ENCODE measurements at regions not wholly inside any gene's neighbourhood (a gene's known extent, or its start where the extent isn't known, plus 50 kb on each side); places are given as distances from the start of the nearest gene placed in this dataset.
"Not testable (repeated sequence)": the region's sequence is repeated elsewhere in the genome, so short reads cannot be mapped to it uniquely, and the experiment has no call there.

DNA sequence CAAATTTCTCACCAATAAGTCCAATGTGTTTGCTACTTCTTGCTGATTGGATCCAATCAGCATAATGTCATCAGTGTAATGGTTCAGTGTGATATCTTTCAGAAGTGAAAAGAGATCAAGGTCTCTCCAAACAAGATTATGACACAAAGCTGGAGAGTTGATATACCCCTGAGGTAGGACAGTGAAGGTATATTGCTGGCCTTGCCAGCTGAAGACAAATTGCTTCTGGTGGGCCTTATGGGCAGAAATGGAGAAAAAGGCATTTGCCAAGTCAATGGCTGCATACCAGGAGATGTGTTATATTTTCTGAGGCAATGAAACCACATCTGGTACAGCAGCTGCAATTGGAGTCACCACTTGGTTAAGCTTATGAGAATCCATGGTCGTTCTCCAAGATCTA lies 131.7 kb upstream of the PCBD1 start:
- not testable (repeated sequence) for DNase-seq (ENCODE audit: low read depth in 2 of 3, low spot score in 1 of 3)

DNA sequence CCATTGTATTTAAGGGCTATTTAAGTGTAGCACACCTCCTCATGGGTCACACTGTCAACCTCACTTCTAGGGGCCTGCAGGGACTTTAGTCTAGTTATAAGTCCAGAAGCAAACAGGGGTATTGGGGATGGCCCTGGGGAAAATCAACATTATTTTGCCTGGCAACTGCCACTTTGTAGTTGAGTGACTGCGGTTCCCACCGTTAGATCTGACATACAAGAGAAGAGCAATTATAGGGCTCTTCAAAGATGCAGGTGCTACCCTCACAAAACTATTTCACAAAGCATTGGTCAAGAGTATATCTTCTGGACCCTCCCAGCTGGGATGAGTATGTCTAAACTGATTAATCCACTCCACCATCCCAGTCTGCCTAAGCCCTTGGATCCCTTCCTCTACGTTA lies 133.0 kb upstream of the PCBD1 start:
- DNase-seq (ENCODE audit: low read depth in 2 of 3, low spot score in 1 of 3), result no peak

DNA sequence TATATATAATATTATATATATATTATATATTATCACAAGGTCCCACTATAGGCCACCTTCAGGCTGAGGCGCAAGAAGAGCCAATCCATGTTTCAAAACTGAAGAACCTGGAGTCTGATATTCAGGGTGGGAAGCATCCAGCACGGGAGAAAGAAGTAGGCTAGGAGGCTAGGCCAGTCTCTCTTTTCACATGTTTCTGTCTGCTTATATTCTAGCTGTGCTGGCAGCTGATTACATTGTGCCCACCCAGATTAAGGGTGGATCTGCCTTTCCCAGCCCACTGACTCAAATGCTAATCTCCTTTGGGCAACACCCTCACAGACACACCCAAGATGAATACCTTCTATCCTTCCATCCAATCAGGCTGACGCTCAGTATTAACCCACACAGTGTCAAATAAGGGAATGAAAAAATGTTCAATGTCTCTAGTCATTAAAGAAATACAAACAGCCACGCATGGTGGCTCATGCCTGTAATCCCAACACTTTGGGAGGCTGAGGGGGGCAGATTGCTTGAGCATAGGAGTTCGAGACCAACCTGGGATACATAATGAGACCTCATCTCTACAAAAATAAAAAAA lies 135.4 kb upstream of the PCBD1 start:
- DNase-seq (ENCODE audit: low read depth in 2 of 3, low spot score in 1 of 3), result no peak

DNA sequence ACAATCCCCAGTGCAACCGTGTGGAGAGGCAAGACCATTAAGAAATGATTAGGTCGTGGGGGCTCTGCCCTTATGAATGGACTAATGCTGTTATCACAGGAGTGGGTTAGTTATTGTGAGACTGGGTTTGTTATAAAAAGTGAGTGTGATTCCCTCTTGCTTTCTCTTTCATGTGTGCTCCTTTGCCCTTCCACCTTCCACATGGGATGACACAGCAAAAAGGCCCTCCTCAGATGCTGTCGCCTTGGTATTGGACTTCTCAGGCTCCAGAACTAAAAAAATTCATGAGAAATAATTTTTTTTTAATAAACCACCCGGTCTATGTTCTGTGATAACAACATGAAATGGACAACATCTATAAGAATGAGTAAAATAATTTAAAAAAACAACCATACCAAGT lies 136.1 kb upstream of the PCBD1 start:
- DNase-seq (ENCODE audit: low read depth in 2 of 3, low spot score in 1 of 3), result no peak

DNA sequence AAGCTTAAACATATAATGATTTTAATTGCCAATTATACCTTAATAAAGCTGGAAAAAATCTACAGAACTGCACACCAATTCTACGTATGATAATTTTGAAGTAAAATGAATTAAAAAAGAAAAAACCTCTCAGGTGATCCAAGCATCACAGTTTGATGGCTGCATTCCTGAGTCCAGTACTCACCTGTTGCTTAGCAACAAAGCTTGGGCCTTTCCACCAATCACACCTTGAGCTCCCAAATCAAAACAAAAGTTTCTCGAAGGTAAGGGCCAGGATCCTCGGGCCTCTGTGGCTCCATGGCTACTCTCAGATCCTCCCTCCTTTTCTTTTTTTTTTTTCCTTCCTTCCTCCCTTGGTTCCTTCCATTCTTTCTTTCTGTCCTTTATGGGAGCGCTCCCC lies 137.2 kb upstream of the PCBD1 start:
- DNase-seq (ENCODE audit: low read depth in 2 of 3, low spot score in 1 of 3), result no peak

DNA sequence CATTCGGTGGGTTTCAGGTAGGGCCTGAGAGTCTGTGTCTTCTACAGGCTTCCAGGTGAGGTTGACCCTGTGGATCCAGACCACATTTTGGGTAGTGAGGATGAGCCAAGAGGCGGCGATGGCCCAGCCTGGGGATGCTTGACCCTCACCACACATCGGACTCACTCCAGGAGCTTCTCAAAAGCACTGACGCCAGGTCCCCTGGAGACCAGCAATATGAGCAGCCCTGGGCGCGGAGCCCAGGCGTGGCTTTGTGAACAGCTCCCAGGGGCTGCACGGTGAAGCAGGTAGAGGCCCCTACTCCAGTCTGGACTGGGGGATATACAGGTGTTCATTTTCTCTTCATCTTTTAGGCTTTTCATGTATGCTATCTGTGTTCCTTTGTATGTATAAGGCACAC lies 139.7 kb upstream of the PCBD1 start:
- DNase-seq (ENCODE audit: low read depth in 2 of 3, low spot score in 1 of 3), result no peak

DNA sequence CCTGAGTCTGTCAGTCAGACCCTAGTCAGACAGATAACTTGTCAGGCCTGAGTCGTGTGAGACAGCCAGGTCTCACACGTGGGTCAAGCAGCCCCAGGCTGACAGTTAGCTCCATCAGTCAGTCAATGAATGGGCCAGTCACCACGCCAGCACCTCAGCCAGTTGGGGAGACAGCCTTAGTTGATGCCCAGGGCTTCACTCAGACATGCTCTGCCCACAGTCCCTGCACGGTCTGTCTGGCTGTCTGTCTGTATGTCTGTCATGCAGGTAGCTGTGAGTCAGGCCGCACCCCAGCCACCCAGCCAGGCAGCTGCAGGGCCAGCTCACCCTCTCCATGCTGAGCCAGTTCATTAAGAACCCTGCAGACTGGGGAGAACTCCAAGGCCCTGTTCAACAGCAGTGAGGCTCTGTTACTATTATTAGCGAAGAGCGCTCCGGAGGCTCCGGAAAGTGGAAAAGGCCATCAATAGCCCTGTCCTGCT lies 141.1 kb upstream of the PCBD1 start:
- no peak for DNase-seq (ENCODE audit: low read depth in 2 of 3, low spot score in 1 of 3)

DNA sequence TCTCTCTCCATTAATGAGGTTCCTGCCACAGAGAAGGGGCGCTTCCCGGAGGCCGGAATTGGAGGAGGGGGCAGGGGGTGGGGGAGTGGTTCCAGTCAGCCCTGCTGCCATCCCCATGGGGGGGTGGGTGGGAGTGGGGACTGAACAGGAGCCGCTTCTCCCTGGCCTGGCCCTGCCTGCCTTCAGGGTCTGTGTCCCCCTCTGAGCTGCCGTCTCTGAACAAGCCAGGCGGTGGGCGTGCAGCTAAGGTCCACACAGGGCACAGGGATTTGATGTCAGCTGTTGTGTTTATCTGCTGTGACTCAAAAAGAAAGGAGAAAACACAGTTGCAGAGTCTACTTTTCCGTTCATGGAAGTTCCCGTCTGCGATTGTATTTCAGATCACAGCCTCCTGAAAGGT lies 141.5 kb upstream of the PCBD1 start:
- no peak for DNase-seq (ENCODE audit: low read depth in 2 of 3, low spot score in 1 of 3)

DNA sequence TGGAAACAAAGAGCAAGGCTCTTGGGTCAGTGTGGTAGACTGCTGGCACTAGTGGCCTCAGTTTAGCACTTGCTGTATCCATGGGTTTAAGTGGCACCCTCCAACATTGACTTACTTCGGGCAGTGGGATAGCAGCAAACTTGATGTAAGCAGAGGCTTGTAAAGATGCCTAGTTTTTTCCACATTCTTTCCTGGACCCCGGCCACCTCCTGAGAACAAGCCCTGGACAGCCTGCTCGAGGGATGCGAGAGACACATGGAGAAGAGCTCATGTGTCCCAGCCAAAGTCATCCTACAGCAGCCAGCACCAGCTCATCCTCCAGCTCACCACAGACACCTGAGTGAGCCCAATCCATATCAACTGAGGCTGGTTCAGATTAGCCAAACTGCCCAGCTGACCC lies 142.7 kb upstream of the PCBD1 start:
- DNase-seq (ENCODE audit: low read depth in 2 of 3, low spot score in 1 of 3), result no peak

DNA sequence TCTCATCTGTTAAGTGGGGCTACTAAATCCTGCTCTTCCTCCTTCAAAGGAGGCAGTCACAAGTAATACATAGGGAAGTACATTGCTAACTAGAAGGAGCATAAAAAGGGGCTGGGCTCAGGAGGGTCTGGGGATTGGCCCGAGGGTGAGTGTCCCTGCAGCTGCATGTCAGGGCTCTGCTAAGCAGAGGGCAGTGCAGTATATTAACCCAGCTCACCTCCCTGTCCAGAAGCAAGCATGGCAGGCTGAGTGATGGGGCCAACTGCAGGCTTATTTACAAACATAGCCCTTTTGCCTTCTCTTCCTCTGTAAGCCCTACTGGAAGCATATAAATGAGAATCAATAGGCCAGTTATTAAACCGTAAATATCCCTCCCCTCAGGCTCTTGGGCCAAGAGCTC lies 143.2 kb upstream of the PCBD1 start:
- no peak for DNase-seq (ENCODE audit: low read depth in 2 of 3, low spot score in 1 of 3)

DNA sequence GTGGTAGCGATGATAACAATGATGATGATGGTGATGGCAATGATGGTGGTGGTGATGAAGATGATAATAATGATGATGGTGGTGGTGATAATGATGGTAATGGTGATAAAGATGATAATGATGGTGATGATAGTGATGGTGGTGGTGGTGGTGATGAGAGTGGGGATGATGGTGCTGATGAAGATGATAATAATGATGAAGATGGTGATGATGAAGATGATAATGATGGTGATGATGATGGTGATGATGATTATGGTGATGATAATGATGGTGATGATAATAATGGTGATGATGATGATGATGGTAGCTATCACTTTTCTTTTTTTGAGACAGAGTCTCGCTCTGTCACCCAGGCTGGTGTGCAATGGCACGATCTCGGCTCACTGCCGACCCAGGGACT lies 144.5 kb upstream of the PCBD1 start:
- DNase-seq (ENCODE audit: low read depth in 2 of 3, low spot score in 1 of 3), result no peak

DNA sequence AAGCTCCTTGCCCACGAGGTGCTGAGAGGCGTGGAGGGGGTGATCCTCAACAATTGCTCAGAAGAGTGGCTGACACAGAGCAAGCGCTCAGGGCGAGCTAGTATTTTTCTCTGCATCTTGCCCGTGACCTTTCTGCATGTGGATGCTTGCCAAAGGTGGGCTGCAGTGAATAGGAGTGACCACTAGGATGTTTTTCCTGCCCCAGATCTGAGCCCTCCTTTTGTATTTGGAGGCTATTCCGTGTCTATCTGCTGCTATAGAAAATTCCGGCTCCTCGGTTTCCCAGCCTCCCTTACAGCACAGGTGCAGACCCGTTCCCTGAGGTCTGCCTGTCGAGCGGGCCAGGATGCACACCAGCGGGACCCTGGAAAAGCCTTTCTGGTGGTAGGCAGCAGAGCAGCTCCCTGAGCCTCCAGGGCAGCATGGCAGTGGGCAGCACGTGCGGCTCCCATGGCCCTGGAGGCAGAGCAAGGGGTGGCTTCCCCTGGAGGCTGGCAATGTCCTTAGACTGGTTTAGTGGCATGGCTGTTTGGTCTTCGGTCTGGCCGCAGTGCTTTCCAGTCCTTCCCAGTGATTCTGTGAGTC lies 145.1 kb upstream of the PCBD1 start:
- DNase-seq (ENCODE audit: low read depth in 2 of 3, low spot score in 1 of 3), result no peak

DNA sequence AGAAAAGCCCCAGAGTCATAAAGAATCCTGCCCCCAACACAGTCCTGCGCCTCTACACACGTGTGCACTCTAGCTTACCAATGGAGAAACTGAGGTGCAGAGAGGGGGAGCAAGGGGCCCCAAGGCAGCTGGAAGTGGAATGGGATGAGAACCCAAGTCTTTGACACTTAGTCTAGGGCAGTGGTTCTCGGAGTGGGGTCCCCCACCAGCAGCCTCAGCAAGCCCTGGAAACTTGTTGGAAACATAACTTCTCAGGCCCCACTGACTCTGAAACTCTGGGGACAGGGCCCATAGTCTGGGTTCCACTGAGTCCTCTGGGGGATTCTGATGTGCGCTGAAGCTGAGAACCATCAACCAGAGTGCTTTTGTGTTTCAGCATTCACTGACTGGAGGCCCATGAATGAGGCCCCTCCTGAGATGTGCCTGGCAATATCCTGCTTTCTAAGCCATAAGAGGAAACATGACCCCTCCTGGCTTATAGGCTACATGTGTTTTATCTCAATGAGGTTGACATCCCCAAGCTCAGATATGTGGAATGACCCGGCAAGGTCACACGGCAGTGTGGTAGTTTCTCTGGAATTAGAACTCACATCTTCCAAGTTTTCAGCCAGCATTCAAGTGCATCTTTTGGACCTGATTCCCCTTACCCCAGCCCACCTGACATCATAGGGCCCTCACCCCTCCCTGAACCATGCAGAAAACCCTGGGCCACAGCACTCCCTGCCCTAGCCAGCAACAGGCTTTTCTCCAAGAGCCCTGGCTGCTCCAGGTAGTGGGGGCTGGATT lies 147.3 kb upstream of the PCBD1 start:
- no peak for DNase-seq (ENCODE audit: low read depth in 2 of 3, low spot score in 1 of 3)

DNA sequence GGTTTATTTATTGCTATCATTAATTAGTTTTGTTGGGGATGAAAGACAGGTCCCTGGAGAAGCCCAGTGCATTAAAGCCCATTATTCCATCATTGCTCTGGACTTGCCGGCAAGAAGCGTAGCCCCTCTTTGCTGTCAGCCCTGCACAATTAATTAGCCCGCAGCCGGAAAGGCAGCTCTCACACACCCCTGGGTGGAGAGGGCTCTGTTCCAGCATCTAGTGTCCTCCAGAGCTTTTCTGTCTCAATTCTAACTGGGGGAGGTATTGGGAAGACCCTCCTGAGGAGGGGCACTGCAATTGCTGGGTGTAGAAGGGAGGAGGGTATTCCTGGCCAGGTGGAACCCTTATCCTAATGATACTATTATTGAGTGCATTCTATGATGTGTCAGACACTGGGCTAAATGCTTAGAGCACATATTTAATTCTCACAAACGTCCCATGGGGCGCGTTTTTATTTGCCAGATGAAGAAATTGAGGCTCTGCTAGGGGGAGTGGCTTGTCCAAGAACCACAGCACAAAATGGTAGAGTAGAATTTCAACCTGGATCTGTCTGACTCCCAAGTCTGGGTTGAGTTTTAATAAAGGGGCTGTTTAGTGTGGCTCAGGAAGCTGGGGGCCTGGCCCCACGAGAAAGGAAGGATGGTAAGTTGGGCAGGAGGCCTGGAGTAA lies 148.1 kb upstream of the PCBD1 start:
- no peak for DNase-seq (ENCODE audit: low read depth in 2 of 3, low spot score in 1 of 3)

DNA sequence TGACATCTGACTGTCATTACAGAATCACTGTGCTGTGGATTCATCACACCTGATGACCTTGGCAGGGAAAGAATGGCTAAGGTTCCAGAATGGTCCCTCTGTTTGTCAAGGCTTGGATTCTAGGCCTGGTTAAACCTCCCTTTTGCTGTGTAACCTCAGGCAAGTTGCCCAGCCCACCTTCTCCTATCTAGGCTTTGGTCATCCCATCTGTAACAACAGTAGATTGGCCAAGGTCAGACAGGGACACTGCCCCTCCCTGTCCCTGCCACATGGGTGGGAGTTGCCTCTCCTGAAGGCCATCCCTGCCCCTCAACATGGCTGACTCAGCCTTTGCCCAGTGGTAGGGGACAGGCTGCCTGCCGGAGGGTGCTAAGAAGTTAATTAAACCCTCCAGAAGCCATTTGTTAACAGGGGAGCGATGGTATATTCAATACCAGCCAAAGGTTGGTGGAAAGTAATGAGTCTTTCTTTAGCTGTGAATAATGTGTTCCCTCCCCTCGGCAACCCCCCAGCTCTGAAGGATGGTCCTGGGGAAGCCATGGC lies 149.8 kb upstream of the PCBD1 start:
- no peak for DNase-seq (ENCODE audit: low read depth in 2 of 3, low spot score in 1 of 3)

DNA sequence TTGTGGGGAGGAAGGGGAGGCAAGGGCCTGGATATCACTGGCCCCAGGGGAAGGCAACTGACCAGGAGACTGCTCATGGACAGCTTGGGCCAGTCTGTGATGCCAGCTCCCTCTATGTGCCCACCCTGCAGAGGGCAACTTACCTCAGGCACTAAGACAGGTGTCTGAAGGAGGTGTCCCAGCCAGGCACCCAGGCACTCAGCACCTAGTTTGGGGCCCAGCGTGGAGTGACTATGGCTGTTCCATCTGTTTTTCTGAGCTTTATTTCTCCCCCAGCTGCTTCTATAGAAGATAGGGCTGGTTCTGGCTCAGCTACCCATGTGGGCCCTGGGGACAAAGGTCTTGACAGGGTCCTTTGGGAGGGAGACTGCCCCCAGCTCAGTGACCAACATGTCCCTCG lies 150.6 kb upstream of the PCBD1 start:
- DNase-seq (ENCODE audit: low read depth in 2 of 3, low spot score in 1 of 3), result no peak

DNA sequence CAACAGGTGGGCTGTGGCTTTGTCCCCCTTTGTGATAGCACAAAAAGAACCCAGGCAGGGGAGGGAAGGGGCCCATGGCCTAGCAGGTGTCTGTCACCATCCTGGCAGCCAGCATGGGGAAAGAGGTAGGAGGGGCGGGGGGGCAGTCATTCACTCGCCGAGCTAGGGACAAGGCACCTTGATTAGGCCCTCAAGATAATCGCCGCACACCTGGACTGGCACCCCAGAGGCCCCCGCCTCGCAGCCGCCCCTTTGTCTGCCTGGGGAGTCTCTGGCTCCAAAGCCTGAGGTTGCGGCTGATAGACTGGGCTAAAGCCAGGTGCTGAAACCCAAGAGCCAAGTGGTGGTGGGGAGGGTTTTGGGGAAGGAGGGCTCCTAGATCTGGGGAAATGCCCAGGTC lies 151.2 kb upstream of the PCBD1 start:
- no peak for DNase-seq (ENCODE audit: low read depth in 2 of 3, low spot score in 1 of 3)

DNA sequence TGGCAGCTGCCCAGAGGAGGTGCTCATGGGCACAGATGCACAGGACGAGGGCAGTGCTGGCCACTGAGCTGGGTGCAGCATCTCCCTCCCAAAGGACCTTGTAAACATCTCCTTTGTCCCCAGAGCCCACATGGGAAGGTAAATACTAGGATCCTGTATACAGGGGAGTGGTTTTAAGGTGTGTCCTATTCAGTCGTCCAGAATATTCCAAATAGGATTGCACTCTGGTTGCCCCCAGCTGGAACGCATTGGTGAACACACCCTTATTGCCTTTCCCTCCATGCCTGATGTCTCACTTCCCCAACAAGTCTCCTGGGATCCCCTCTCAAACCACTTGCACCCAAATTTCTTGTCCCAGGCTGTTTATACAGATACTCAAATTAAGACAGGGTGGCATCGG lies 152.0 kb upstream of the PCBD1 start:
- DNase-seq (ENCODE audit: low read depth in 2 of 3, low spot score in 1 of 3), result no peak

DNA sequence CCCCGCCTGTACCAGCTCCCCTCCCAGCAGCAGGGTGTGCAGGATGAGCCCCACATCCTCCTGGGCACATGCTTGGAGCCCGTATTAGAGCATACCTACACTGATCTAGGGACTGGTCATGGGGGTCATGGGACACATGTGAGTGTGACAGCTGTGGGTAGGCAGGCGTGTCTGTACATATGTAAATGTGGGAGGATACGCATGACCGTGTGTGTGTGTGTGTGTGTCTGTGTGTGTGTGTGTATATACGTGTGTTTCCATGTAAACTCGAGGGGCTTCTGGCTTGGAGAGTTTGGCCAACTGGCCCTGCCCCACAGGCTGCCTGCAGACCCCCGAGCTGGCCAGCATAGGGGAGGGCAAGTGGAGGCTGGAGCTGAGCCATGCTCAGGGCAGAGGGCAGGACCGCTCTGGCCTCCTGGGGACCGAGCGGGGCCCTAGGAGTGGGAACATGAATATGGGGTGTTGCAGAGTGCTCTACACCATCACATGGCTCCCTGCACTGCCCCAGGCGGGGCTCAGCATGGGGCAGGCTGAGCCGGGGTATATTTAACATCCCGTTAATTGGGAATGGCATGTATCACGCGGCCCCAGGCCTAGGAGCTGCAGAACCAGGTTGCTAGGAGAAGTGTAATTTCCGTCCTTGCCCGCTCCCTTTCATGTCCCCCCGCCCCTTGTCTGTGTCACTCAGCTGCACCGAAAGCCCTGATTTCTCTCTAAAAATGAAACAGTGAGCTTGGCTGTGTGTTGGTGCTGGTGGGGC lies 152.7 kb upstream of the PCBD1 start:
- no peak for DNase-seq (ENCODE audit: low read depth in 2 of 3, low spot score in 1 of 3)

DNA sequence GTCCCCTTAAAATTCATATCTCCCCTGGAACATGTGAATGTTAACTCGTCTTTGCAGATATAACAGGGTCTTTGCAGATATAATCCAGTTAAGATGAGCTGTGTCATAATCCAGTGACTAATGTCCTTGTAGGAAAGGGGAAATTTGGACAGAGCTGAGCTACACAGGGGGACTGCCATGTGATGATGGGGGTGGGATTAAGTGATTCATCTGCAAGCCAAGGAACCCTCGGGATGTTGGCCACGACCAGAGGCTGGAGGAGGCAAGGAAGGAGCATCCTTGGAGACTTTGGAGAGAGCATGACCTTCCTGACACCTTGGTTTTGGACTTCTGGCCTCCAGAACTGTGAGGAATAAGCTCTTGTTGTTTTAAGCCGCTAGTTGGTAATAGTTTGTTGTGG lies 153.9 kb upstream of the PCBD1 start:
- no peak for DNase-seq (ENCODE audit: low read depth in 2 of 3, low spot score in 1 of 3)

DNA sequence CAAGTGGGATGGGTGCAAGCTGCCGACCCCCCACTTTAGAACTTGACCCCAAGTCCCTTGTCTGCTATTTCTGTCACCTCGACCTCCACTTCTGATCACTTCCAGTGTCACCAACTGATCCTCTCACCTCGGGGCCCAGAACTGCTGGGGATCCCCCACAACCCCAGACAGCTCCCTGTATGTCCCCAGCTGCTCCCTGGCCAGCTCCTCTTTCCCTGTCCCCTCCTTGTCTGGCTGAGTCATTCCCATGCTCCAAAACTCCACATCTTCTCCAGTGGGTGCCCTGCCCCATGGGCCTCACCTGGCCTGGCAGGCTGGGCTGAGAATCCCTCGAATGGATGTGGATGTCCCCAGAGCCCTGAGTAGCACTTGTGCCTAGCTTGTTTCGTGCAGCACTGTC lies 154.3 kb upstream of the PCBD1 start:
- no peak for DNase-seq (ENCODE audit: low read depth in 2 of 3, low spot score in 1 of 3)

Measured in stimulated activated CD4-positive, alpha-beta T cell treated with anti-CD3 and anti-CD28 coated beads, Interleukin-12 subunit alpha, Interleukin-12 subunit beta, amount 100 ng/mL, for 48 hours (primary cell).